CD14-positive monocyte (primary cell): ENCODE measurements at regions not wholly inside any gene's neighbourhood (a gene's known extent, or its start where the extent isn't known, plus 50 kb on each side); places are given as distances from the start of the nearest gene placed in this dataset.
A peak's percentile ranks its signal among the peaks of the same experiment; 100 is the strongest.

Source experiments
- DNase-seq, 3 donors: peaks; one replicate each; pipeline ENCODE4 v3.0.0-alpha.2; 2011 to 2022
- H2AFZ ChIP-seq: 2 replicates; pipeline ENCODE4 v1.6.0; 2012; ENCODE audit warnings: mild to moderate bottlenecking, low read depth, low read length, inconsistent platforms; ENCODE audit not compliant: insufficient read depth, poor library complexity, severe bottlenecking
- H3K27ac ChIP-seq, 2 donors: 1 replicate in 1 of 2; 2 replicates in 1 of 2; pipeline ENCODE4 v1.5.1; 2012 to 2013; ENCODE audit warnings: low read length in 2 of 2, control low read depth in 1 of 2, inconsistent platforms in 1 of 2, low read depth in 1 of 2, mild to moderate bottlenecking in 1 of 2
- H3K27me3 ChIP-seq, 2 donors: one replicate each; pipeline versions ENCODE4 v1.6.0 to v1.6.1; 2011 to 2013; ENCODE audit warnings: low read length in 2 of 2; ENCODE audit not compliant: control insufficient read depth in 2 of 2, insufficient read depth in 2 of 2
- H3K36me3 ChIP-seq, 2 donors: replicated peaks in 1 of 2; 1 replicate in 1 of 2; 2 replicates in 1 of 2; pipeline versions ENCODE4 v1.5.1 to v1.6.1; 2012 to 2013; ENCODE audit warnings: low read length in 2 of 2, control low read depth in 1 of 2, inconsistent platforms in 1 of 2, mild to moderate bottlenecking in 1 of 2; ENCODE audit not compliant: insufficient read depth in 2 of 2, control insufficient read depth in 1 of 2
- H3K4me1 ChIP-seq, 2 donors: 1 replicate in 1 of 2; 2 replicates in 1 of 2; pipeline versions ENCODE4 v1.5.1 to v1.6.1; 2012 to 2013; ENCODE audit warnings: low read length in 2 of 2, control low read depth in 1 of 2, inconsistent platforms in 1 of 2, mild to moderate bottlenecking in 1 of 2, moderate library complexity in 1 of 2; ENCODE audit not compliant: insufficient read depth in 2 of 2, control insufficient read depth in 1 of 2
- H3K4me2 ChIP-seq: replicated peaks from 2 replicates; pipeline ENCODE3; 2012; ENCODE audit warnings: low read length, moderate library complexity, mild to moderate bottlenecking; ENCODE audit not compliant: poor library complexity, severe bottlenecking; ENCODE audit errors: extremely low read depth
- H3K4me3 ChIP-seq, 3 experiments: fragments of 200-600 bp in 1 of 3; sonication (generic) in 1 of 3; replicated peaks in 1 of 3; 1 replicate in 2 of 3; 2 replicates in 1 of 3; pipeline ENCODE4 v1.5.1; 2011 to 2013; ENCODE audit warnings: low read length in 3 of 3, mild to moderate bottlenecking in 3 of 3, control low read depth in 2 of 3, low read depth in 2 of 3, inconsistent platforms in 1 of 3, moderate library complexity in 1 of 3
- H3K79me2 ChIP-seq: 2 replicates; pipeline ENCODE4 v1.6.0; 2012; ENCODE audit warnings: mild to moderate bottlenecking, control low read depth, inconsistent platforms, low read length, moderate library complexity; ENCODE audit not compliant: insufficient read depth
- H3K9ac ChIP-seq: 2 replicates; pipeline ENCODE4 v1.6.0; 2017; ENCODE audit warnings: low read length, mild to moderate bottlenecking; ENCODE audit not compliant: insufficient read depth, poor library complexity, severe bottlenecking
- H3K9me3 ChIP-seq, 2 donors: replicated peaks in 1 of 2; 1 replicate in 1 of 2; 2 replicates in 1 of 2; pipeline versions ENCODE4 v1.5.1 to v1.6.1; 2012 to 2013; ENCODE audit warnings: low read length in 2 of 2, control low read depth in 1 of 2; ENCODE audit not compliant: control insufficient read depth in 1 of 2, insufficient read depth in 1 of 2
- H4K20me1 ChIP-seq: 2 replicates; pipeline ENCODE4 v1.6.0; 2012; ENCODE audit warnings: mild to moderate bottlenecking, low read length, control low read depth, moderate library complexity; ENCODE audit not compliant: insufficient read depth
- H3K27ac Mint-ChIP-seq, 7 donors: one replicate each; pipeline ENCODE4 v1.8.0; 2020; ENCODE audit warnings: mild to moderate bottlenecking in 7 of 7, mixed read lengths in 7 of 7, moderate library complexity in 6 of 7, inconsistent platforms in 2 of 7
- H3K27me3 Mint-ChIP-seq, 3 donors: one replicate each; pipeline ENCODE4 v1.8.0; 2021 to 2022; ENCODE audit warnings: low read depth in 3 of 3, mild to moderate bottlenecking in 3 of 3, mixed read lengths in 3 of 3, moderate library complexity in 3 of 3, inconsistent platforms in 1 of 3
- H3K36me3 Mint-ChIP-seq, 2 donors: one replicate each; pipeline ENCODE4 v1.8.0; 2020; ENCODE audit warnings: mixed read lengths in 2 of 2, inconsistent platforms in 1 of 2, mild to moderate bottlenecking in 1 of 2
- H3K4me1 Mint-ChIP-seq: one replicate; pipeline ENCODE4 v1.8.0; 2020; ENCODE audit warnings: mild to moderate bottlenecking, mixed read lengths
- H3K4me3 Mint-ChIP-seq, 2 donors: one replicate each; pipeline ENCODE4 v1.8.0; 2020; ENCODE audit warnings: mild to moderate bottlenecking in 2 of 2, mixed read lengths in 2 of 2, moderate library complexity in 1 of 2
- H3K9me3 Mint-ChIP-seq, 7 donors: one replicate each; pipeline ENCODE4 v1.8.0; 2020 to 2022; ENCODE audit warnings: mixed read lengths in 7 of 7, mild to moderate bottlenecking in 6 of 7, moderate library complexity in 6 of 7, inconsistent platforms in 2 of 7
- CTCF ChIP-seq: fragments of 200-600 bp; IDR thresholded peaks from one replicate; pipeline ENCODE4 v1.8.0; 2022; ENCODE audit warnings: antibody characterized with exemption, mild to moderate bottlenecking
- WGBS: methylation state at CpG from one replicate; pipeline ENCODE4 v1.1.5; 2013; ENCODE audit warnings: missing lambda C conversion rate; ENCODE audit not compliant: insufficient coverage; 5-methylcytosine and 5-hydroxymethylcytosine counted together
- intact Hi-C, 2 donors: fragments of 100-400 bp; cut with micrococcal nuclease; formaldehyde crosslinking; loops; one replicate each; pipeline versions ENCODE4 v1.15.0 to v1.15.1; 2023

- no peaks in the 10 kb centered on the region for H3K79me2 ChIP-seq
- no peaks in the 10 kb centered on the region for H3K9me3 ChIP-seq
- no peak overlapping the region for H3K9ac ChIP-seq
- H3K4me3 ChIP-seq: no peak overlapping the region
- no peak overlapping the region for H3K27ac ChIP-seq
- Mint-ChIP-seq H3K27ac (peak overlapping the region in 1 of 7 donors; percentile 34), H3K4me3 (no peak overlapping the region), H3K36me3 (no peaks in the 10 kb centered on the region), H3K9me3 (no peaks in the 10 kb centered on the region), H3K27me3 (peaks cover 0 to 1% (median 0%) of the 10 kb centered on the region in 3 donors), H3K4me1 (peaks cover 2% of the 10 kb centered on the region)
- no peaks in the 10 kb centered on the region for H4K20me1 ChIP-seq
- no peak overlapping the region for H3K4me2 ChIP-seq
- DNase-seq: no peak
- no peak for TF ChIP-seq CTCF
- no peaks in the 10 kb centered on the region for H3K27me3 ChIP-seq
- no peaks in the 10 kb centered on the region for H3K4me1 ChIP-seq
- no peaks in the 10 kb centered on the region for H3K36me3 ChIP-seq
- intact Hi-C loops: no loop called here
- H2AFZ ChIP-seq: no peak overlapping the region
- WGBS: 33% methylated on average over 6 of the region's 13 CpGs
These were observed 97.7 kb upstream of the PCBD1 start for GRCh38 chr10:70985824-70986622.

GRCh38 chr10:70986623-70986950 lies 98.2 kb upstream of the PCBD1 start:
- DNase-seq: no peak
- no peaks in the 10 kb centered on the region for H3K9me3 Mint-ChIP-seq
- peaks cover 0 to 1% (median 0%) of the 10 kb centered on the region in 3 donors for H3K27me3 Mint-ChIP-seq
- Histone ChIP-seq H3K27me3 (no peaks in the 10 kb centered on the region), H3K9me3 (no peaks in the 10 kb centered on the region), H3K4me2 (no peak overlapping the region), H3K4me3 (no peak overlapping the region), H3K36me3 (no peaks in the 10 kb centered on the region), H3K27ac (no peak overlapping the region), H2AFZ (no peak overlapping the region), H3K9ac (no peak overlapping the region), H4K20me1 (no peaks in the 10 kb centered on the region), H3K79me2 (no peaks in the 10 kb centered on the region), H3K4me1 (no peaks in the 10 kb centered on the region)
- no peak overlapping the region for H3K27ac Mint-ChIP-seq
- H3K36me3 Mint-ChIP-seq: no peaks in the 10 kb centered on the region
- 100% methylated on average over 3 of the region's 7 CpGs for WGBS
- no peak overlapping the region for H3K4me3 Mint-ChIP-seq
- peaks cover 2% of the 10 kb centered on the region for H3K4me1 Mint-ChIP-seq
- TF ChIP-seq CTCF: no peak
- intact Hi-C loops: no loop called here
